GM21423 (cell line): ENCODE measurements at regions not wholly inside any gene's neighbourhood (a gene's known extent, or its start where the extent isn't known, plus 50 kb on each side); places are given as distances from the start of the nearest gene placed in this dataset.
"Not testable (repeated sequence)": the region's sequence is repeated elsewhere in the genome, so short reads cannot be mapped to it uniquely, and the experiment has no call there.

ENCODE experiments used
- ATAC-seq: cut with Tn5 transposase; IDR thresholded peaks from one replicate; pipeline ENCODE4 v1.9.1; 2021; ENCODE audit warnings: mild to moderate bottlenecking, moderate library complexity; ENCODE audit not compliant: unreplicated experiment

- no peak for ATAC-seq
Observed at GRCh38 chr1:181251713-181252075, 163.2 kb downstream of the IER5 start.

DNA sequence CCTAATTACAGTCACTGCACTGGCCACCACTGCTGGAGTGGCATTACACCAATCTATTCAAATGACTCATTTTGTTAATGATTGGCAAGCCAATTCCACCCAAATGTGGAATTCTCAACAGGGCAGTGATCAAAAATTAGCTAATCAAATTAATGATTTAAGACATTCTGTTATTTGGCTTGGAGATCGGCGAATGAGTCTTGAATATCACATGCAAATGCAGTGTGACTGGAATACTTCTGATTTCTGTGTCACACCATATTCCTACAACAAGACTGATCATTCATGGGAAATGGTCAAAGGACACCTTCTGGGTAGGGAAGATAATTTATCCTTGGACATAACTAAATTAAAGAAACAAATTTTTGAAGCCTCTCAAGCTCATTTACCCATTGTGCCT is 165.1 kb downstream of the IER5 start:
- not testable (repeated sequence) for ATAC-seq

DNA sequence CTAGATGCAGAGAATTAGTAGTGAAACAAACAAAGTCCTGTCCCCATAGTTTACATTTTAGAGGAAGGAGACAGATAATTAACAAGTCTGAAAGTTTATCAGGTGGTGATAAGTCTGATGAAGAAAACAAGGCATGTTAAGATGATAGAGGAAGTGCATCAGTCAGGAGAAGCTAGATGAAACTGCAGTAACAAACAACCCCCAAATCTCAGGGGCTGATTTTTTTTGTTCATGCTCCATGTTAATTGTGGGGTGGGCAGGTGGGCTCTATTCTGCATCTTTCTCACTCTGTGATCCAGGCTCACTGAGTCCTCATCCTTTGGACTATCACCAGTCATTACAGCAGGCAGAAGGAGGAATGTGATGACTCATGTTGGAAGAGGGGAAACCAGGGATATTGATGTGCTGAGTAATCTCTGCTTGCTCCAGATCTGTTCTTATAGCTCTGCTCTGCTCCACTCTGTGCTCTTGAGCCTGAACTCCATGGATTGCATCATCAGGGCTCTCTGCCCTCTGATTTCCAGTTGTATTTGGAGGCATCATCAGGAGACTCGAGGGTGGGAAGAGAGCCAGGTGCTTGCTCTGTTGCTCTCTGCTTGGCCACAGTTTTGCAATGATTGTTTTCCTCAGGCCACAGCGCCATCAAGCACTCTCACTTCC is 166.9 kb downstream of the IER5 start:
- ATAC-seq: no peak

DNA sequence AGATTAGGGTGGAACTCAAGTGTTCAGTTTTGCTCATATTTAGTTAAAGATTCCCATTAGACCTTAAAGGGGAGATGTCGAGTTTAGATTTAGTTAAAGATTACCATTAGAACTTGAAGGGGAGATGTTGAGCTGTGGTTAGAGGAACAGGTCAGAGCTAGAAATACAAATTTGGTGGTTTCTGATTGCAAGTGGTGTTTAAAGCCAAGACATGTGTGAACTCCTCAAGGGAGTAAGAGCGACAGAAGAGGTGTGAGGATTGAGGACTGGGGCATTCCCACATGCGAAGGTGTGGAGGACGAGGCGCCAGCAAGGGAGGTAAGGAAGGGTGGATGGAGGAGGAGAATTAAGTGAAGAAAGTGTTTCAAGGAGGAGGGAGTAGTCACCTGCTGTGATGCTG is 168.6 kb downstream of the IER5 start:
- ATAC-seq: peak; percentile 94

DNA sequence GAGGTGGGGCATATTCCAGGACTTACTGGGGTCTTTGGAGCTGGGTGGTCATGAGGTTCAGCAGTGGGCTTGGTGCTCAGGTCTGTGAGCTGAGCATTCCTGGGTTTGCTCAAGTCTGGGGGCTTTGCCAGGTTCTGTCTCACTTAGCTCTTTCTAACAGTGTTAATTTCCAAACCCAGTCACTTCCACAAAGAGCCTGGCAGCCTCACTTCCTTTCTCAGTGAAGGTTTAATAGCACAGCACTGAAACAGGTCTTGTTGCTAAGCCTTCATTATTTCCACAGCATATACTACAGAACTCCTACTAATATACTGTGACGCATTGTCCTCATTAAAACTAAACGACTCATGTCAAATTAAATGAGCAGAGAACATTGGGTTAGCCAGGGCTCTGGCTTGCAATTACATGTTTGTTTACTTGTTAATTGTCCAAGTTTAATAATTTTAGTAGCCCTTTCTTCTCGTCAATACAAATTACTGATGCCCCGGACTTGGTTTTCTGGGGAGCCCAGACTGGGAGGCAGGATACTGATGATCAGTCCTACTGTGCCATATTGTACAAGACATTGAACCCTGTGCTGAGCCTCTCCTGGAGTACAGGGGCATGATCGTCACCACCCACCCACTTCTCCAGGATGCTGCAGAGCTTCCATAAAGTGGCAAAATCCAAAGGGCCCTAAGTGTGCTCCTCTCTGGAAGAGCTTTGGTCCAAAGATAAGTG is 170.7 kb downstream of the IER5 start:
- ATAC-seq: no peak

DNA sequence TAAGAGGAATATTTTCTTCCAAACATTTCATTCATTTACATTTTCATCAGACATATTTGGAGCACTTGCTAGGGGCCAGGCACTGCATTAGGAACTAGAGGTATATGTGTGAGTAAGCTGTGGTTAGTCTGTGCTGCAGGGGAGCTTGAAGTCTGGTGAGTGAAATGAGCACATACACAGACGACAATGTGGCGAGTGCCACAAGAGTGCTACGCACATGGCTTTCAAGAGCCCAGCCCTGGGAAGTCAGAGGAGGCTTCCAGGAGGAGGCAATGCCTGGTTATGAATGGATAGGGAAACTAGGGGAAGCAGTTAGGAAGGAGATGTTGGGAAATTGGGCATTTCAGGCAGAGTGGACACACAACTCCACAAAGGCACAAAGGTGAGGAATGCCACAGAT is 171.8 kb downstream of the IER5 start:
- no peak for ATAC-seq

GRCh38 chr1:181260994-181261393 is 172.5 kb downstream of the IER5 start:
- no peak for ATAC-seq

- no peak for ATAC-seq
Observed at GRCh38 chr1:181262069-181262468, 173.6 kb downstream of the IER5 start.

DNA sequence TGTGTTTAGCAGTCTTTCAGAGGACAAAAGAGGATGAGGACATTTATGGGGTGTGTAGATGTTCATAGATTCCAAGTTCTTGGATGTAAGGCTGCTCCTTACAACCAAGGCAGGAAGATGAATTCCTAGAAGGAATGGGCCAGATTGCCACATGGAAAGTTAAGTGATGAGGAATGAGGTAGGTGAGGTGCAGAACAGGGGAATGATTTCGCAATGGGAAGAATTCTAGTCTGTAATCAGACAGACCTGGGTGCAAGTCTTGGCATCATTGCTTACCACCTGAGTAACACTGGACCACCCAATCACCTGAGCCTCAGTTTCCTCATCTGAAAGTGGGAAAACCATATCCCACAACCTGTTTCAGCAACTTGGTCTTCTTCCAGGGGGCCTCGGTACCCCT is 174.9 kb downstream of the IER5 start:
- no peak for ATAC-seq

DNA sequence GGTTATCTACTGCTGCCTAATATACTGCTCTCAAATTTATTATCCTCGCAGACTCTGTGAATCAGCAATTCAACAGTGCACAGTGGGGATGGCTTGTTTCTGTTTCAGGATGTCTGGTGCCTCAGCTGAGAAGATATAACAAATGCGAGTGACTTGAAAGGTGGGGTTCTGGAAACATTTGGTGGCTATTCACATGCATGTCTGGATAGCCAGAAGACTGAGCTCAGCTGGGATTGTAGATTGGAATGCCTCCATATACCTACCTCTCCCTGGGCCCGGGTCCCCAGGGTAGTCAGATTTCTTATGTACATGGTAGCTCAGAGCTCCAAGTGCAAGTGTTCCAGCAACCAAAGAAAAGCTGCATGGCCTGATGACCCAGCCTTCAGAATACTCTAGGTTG is 176.3 kb downstream of the IER5 start:
- ATAC-seq: no peak

DNA sequence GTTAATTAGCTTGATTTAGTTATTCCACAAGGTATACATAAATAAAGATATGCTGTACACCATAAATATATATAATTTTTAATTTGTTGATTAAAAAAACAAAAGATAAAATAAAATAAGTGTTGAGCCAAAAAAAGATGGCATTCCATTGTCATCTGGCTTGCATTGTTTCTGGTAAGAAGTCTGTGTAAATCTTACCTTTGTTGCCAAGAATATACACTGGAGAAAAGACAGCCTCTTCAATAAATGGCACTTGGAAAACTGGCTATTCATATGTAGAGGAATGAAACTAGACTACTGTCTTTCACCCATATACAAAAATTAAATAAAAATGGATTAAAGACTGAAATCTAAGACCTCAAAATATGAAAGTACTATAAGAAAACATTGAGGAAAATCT is 196.5 kb downstream of the IER5 start:
- ATAC-seq: no peak

- no peak for ATAC-seq
Observed at GRCh38 chr1:181295217-181295616, 188.1 kb upstream of the CACNA1E start.

DNA sequence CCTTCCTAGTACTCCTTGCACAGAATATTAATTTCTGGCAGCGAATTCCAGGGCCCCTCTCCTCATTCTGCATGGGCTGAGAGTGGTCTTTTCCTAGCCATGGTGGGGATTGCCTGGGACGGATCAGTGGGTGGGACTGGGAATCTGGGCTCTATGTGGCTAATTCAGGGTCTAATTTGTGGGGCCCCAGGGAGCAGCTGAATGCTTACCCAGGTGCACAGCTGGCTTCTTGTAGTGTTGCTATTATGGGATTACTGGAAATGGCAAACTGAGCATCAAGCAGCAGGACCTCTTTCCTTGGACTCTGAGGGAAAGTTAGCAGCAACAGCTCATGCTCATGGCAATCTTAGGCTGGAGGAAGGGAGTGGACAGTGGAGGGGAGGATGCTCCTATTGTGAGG is 187.1 kb upstream of the CACNA1E start:
- no peak for ATAC-seq

DNA sequence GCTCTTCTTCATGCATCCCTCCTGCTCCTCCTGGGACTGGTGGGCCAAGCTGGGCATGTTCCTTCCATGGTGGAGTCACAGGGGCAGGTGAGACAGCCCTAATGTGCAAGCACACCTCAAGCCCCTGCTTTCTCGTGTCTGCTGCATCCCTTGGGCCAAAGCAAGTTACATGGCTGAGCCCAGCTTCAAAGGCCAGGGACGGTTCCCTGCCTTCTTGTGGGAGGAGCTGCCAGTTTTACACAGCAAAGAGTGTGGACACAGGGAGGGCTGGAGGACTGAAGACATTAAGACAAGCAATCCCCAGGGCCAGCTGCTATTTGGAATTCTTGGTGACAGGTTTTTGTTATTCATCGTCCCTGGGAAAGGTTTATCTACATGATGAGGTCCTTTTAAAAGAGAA is 175.2 kb upstream of the CACNA1E start:
- no peak for ATAC-seq

DNA sequence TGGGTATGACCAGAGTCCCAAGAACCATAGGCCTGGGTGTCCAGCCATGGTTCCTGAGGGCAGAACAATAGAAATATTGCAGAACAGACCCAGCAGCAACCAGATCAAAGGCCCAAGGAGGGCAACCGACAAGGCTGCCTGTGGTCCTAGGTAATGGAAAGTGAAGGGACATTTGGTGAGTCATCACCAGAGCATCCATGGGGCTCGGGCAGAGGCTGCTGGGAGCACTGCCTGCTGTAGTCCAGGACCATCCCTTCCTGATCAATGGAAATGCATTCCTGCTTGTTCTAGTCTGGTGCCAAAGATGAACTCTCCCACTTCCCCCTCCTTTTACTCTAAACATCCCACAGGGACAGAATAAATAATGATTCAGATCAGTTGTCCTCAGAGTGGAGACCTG is 172.8 kb upstream of the CACNA1E start:
- ATAC-seq: no peak

DNA sequence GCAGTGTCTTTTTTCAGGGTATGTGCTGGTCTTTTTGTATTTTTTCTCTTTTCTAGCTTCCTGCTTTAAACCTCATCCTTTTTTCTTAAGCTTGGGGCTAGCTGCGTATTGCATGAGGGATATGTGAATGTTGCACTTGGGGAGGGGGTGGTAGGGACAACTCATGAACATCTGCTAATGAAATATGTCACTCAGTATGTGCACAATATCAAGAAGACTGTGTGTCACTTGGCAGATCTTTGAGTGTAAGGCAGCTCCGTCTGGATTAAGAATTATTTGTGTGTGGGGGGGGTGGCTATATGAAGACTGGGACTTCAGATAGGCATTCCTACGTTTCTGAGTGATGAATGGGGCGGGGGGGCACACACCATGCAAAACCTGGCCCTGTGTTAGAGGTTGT is 170.4 kb upstream of the CACNA1E start:
- no peak for ATAC-seq

GRCh38 chr1:181313466-181313865 is 169.9 kb upstream of the CACNA1E start:
- ATAC-seq: no peak

- ATAC-seq: no peak
Observed at GRCh38 chr1:181314010-181314409, 169.3 kb upstream of the CACNA1E start.

DNA sequence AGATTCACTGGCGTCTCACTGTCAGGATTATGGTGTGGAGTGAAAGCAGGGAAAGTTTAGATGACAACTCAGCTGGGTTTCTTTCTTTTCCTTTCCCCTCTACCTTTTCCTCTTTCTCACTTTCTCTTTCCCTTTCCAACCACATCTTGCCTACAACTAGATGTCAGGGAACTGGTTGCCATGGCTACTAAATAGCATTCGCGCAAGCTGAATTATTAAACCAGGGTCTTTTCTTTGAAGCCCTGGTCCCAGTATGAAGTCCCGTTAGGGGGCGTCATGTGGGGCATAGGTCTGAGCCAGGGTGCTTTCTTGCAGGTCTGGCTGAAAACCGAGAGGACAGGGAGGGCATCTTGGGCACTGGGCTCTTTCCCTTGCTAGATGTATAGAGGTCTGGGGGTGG is 168.4 kb upstream of the CACNA1E start:
- no peak for ATAC-seq

DNA sequence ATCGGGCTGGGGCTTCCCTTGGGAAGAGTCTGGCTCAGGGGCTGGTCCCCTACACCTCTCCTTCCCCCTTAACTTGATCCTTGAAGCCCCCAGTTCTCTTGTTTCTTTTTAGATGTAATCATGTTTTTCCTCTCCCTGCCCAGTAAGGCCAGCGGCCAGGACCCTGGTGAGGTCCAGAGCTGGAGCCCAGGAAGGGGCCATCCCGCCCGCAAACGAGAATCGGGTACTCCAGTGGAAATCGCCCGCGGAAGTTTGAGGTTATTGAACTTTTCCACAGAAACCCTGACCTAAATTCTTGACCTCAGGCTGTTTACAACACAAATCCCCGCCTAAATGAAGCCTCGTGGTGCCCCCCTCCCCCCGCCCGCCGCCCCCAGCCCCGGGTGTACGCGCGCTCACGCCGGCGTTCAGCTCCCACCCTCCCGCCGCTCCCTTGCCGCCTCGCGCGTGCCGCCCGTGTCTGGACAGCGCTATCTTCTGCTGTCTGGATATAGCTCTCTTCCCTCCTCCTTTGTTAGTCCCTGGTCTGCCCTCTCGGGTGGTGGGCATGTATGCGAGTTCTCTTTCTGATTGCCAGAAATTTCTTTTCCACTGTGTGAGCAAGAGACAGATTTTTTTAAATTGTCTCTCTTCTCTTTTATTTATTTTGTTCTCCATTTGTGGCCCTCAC is 165.9 kb upstream of the CACNA1E start:
- ATAC-seq: no peak

DNA sequence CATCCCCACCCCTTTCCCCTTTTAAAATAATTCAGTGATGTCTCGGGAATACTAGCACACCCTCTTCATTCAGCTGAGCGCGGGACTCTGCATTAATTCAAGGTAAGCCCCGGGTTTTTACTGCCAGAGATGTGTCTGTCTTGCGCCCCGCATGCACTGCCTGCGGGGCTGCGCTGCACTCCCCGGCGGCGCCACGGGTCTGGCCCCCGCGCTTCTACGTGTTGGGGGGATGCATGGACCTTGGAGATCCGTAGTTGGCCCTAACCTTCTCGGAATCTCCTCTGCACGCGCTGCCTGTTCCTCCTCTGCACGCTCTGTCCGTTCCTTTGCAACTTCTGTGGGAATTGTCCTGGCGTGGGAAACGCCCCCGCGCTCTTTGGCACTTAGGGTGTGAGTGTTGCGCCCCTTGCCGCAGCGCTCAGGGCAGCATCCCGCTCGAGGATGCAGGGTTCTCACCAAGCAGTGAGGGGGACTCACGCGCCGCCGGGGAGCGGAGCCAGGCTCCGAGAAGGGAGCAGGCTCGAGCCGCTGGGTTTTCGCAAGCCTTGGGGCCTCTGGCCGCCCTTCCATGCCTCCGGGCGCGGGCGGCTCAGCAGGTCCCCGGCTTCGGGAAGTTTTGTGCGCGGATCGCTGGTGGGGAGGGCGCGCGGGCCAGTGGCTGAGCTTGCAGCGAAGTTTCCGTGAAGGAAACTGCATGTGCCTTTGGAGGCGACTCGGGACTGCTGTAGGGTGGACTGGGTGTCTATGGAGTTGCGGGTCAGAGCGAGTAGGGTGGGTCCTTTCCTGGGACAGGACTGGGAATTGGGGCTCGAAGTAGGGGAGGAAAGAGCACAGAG is 165.1 kb upstream of the CACNA1E start:
- no peak for ATAC-seq

DNA sequence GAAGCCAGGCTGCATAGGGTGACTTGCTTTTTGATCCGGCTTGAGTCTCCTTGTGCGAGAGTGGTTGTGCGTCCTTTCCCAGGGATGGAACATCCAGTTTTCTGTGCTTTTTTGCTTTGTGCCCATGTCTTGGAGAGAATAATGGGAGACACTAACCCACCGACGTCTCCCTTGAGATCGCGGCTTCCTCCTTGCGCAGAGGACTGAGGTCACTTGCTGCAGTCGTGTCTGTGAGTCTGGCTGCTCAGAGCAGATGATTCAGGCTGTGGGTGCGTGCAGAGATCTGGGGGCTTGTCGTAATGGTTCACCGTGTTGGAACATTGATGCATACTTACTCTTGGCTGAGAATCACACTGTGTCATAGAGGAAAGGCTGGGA is 164.5 kb upstream of the CACNA1E start:
- no peak for ATAC-seq
